Gastrocnemius medialis (tissue), 4 donors: ENCODE measurements at regions not wholly inside any gene's neighbourhood (a gene's known extent, or its start where the extent isn't known, plus 50 kb on each side); places are given as distances from the start of the nearest gene placed in this dataset.

ENCODE experiments used
- CTCF ChIP-seq, 5 experiments: fragments of 450-650 bp in 3 of 5; fragments of 200-600 bp in 2 of 5; sonication (generic) in 2 of 5; IDR thresholded peaks in 4 of 5; conservative IDR thresholded peaks in 1 of 5; 1 replicate in 4 of 5; 2 replicates in 1 of 5; pipeline ENCODE4 v1.5.1; 2016 to 2019; ENCODE audit warnings: antibody characterized with exemption in 5 of 5, mild to moderate bottlenecking in 3 of 5, moderate library complexity in 3 of 5
- POLR2A ChIP-seq, 2 donors: fragments of 450-650 bp; IDR thresholded peaks; one replicate each; pipeline ENCODE4 v1.6.1; 2017; ENCODE audit warnings: antibody characterized with exemption in 2 of 2, mild to moderate bottlenecking in 2 of 2, moderate library complexity in 2 of 2

GRCh38 chr9:12956261-12956660, 181.4 kb downstream of the LURAP1L start:
- no peak for TF ChIP-seq CTCF (IDR thresholded peaks at IDR 0.05 in 4 of 5, conservative IDR thresholded peaks at IDR 0.05 in 1 of 5)
- no peak for TF ChIP-seq POLR2A (IDR thresholded peaks at IDR 0.05)
